Activated gamma-delta T cell (primary cell): ENCODE measurements at regions not wholly inside any gene's neighbourhood (a gene's known extent, or its start where the extent isn't known, plus 50 kb on each side); places are given as distances from the start of the nearest gene placed in this dataset.

Source experiments
- DNase-seq: peaks from one replicate; lab custom pipeline; 2025; lab: John Stamatoyannopoulos, UW

DNA sequence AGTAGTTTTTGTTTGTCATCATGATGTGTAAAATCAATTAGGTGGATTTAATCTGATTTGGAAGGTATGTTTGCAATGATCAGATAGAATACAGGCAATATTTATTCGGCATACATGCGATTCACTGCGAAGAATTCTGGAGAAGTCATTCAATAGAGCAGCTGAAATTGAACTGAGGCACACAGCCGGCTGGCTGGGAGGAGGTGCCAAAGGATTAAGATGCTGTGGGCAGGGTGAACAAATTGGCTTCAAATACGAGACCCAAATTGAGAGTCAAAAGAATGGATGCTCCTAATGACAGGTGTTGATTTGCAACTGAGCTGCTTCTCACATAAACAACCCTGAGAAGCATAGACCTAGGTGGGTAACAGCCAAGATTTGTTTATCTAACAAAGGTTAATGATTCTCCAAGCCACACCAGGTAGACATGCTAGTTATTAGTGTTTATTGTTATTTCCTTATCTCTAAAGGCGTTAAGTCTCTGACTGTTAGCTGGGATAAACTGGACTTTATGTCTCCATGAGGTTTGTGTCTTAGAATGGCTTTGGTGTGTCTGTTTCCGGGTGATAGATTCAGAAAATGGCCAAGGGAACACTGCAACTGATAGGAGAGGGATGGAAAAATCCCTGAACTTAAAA, 55.3 kb upstream of the CLINT1 start:
- DNase-seq, result no peak

DNA sequence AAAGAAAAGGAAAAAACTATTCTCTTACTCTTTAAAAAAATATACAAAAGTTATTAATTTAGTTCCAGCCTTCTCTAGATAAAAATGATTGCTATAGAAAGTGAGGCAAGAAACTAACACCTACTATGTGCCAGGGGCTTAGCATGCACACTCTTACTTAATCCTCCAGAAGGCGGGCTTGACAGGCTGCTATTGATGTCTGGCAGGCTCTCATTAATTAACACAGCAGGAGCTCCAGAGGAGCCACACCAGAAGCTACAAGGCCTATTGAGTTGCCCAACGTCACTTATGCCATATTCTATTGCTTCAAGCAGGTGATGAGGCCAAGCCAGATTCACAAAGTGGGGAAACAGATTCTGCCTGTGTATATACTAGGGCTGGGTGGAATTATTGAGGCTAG, 54.6 kb upstream of the CLINT1 start:
- no peak for DNase-seq

DNA sequence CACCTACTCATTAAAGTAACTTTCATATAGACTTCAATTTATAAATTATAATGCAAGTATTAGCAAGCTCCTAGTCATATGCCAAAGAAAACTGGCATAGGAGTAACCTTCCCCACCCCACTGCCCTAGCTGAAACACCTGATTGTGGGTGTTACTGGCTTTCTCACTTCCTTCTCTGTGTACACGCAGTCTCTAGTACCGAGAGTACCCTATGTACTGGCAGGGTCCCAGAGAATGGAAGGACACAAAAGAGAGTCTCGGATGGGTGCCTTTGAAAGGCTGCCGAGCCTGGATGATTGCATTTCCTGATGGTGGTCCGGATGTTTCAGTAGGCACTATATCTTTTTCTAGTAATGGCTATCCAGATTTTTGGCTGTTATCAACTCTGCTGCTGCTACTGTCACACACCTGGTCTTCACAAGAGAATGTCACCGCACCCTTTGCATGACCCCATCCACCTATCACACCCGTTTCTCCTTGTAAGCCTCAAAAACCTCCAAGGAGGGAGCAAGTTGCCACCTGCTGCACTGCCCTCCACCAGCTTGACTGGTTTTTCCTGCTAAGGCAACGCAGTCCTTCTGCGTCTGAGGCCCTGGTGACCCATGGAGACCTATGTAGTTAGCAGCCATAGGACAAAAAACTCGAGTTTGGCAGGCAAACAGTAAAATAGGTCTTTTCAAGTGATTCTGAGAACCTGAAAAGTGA, 53.8 kb upstream of the CLINT1 start:
- DNase-seq, result no peak

DNA sequence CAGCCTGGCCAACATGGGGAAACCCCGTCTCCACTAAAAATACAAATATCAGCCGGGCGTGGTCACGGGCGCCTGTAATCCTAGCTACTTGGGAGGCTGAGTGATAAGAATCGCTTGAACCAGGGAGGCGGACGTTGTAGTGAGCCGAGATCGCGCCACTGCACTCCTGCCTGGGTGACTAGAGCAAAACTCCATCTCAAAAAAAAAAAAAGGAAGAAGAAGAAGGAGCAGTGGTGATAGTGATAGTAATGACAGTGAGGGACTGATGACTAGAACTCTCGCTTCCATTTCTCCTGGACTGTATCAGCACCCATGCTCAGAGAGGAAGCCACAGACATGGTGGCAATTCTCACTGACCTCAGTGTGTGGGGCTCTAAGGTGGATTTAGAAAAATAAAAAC, 52.6 kb upstream of the CLINT1 start:
- no peak for DNase-seq
